ENCODE measurements at regions not wholly inside any gene's neighbourhood (a gene's known extent, or its start where the extent isn't known, plus 50 kb on each side); places are given as distances from the start of the nearest gene placed in this dataset.

DNA sequence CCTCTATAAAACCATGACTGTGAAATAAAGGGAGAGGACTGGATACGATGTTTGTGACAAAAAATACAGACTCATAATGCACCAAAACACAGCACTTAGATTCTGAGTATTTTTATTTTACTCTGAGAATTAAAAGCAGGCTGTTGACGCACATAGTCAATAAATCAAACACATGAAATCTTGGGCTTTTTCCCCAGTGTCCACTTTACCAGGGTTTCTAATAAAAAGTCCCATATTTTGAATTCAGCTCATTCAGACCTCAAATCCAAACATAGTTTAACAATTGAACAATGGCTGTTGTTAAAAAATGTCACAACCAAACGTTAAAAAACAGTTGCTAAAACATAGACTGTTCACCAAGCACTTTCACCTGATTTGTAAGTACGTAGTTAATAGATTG, 553.4 kb downstream of the LTN1 start:
- CTCF ChIA-PET, result no interaction called here
- DNase-seq (ENCODE audit: low read depth, low spot score), result no peak
- no peak for TF ChIP-seq CTCF (IDR thresholded peaks at IDR 0.05; ENCODE audit: insufficient read depth, low read length, missing control alignments)
- POLR2A ChIA-PET, result no interaction called here
- no peak overlapping the region for H3K4me3 ChIP-seq (ENCODE audit: low read depth, low read length)

DNA sequence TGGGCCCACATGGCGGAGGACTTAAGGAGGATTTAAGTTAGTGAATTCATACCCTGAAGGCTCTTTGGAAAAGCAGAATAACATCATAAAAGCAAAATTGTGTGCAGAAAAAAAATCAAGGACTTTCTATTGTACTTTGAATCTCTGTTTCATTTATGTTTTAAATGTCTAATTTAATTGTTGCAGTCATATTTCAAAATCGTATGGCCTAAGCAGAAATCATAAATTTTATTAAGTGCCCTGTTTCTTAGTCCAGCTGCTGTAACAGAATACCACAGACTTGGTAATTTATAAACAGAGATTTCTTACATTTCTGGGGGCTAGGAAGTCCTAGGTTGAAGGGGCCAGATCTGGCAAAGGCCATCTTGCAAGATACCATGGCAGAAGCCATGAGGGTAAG, 555.6 kb downstream of the LTN1 start:
- POLR2A ChIA-PET, result no interaction called here
- no peak for TF ChIP-seq CTCF (IDR thresholded peaks at IDR 0.05; ENCODE audit: insufficient read depth, low read length, missing control alignments)
- no peak for DNase-seq (ENCODE audit: low read depth, low spot score)
- CTCF ChIA-PET, result no interaction called here
- H3K4me3 ChIP-seq (ENCODE audit: low read depth, low read length), result no peak overlapping the region

DNA sequence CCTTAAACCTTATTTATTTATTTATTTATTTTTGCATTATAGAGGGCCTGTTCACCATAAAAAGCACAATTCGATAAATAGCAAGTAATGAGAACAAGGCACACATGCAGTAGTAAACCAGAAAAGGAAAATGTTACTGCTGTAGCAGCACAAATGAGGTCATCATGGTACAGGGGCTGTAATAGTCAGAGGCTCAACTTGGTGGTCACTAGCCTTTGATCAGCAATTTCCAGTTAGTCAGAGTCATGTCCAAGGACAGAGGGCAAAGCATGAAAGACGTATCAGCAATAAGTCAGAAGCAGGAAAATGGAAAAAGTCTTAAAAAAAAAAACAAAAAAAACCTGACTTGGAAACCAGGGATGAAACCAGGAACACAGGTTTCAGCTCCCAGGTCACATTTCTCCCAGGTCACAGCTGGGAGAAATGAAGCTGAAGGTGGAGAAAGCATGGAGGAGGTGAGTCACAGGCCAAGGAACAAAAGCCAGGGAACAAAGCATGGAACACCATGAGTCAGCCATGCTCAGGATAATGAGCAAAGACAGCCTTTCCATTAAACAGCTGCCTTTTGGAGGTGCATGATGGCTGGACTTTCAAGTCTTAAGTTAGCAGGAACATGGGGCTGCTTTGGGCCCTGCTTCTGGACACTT, 556.3 kb downstream of the LTN1 start:
- DNase-seq (ENCODE audit: low read depth, low spot score), result no peak
- no peak overlapping the region for H3K4me3 ChIP-seq (ENCODE audit: low read depth, low read length)
- CTCF ChIA-PET, result no interaction called here
- POLR2A ChIA-PET, result no interaction called here
- no peak for TF ChIP-seq CTCF (IDR thresholded peaks at IDR 0.05; ENCODE audit: insufficient read depth, low read length, missing control alignments)

DNA sequence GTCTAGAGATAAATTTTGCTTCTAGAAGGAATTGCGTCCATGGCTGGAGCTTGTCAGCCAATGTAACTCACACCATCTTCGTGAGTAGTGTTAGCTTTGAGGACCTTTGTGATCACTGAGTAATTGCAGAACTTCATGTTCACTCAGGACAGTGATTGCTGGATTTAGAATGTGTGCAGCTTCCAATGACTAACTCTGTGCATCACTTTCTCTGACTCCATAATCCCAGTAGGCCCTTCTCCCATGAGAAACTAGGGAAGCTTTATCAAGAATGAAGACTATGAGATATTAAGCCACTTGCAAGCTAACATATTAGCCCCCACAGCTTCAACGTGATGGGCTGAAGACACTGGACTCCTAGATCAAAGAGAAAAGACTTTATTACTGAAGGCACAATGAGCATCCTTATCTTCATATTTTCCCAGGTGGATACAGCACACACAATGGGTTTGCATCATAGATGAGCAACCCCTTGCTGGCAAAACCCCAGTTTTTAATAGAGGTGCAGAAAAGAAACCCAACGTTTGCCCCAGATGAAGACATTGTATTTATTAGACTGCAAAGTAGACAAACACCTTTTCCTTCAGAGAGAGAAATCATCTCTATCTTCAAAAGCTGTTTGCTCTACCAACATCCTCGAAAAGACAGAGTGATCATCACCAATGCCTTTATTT, 561.0 kb downstream of the LTN1 start:
- no peak for TF ChIP-seq CTCF (IDR thresholded peaks at IDR 0.05; ENCODE audit: insufficient read depth, low read length, missing control alignments)
- CTCF ChIA-PET, result interaction anchor here (1.2 to 1.5 kb wide), 3 partner anchors 13 to 314 kb away, joined by 3 to 4 read pairs (median 3); no protein-coding TSS in a partner anchor
- POLR2A ChIA-PET, result interaction anchor here (1.1 to 1.3 kb wide), 2 partner anchors 10 to 1587 kb away, joined by 3 read pairs; no protein-coding TSS in a partner anchor
- DNase-seq (ENCODE audit: low read depth, low spot score), result no peak
- H3K4me3 ChIP-seq (ENCODE audit: low read depth, low read length), result no peak overlapping the region

- ChIA-PET POLR2A (interaction anchor here (1.1 to 1.3 kb wide), 2 partner anchors 9 to 1587 kb away, joined by 3 read pairs; no protein-coding TSS in a partner anchor), CTCF (interaction anchor here (1.2 to 1.5 kb wide), 4 partner anchors 13 to 314 kb away, joined by 3 to 4 read pairs (median 4); no protein-coding TSS in a partner anchor)
- H3K4me3 ChIP-seq (ENCODE audit: low read depth, low read length), result no peak overlapping the region
- TF ChIP-seq CTCF (IDR thresholded peaks at IDR 0.05; ENCODE audit: insufficient read depth, low read length, missing control alignments), result no peak
- no peak for DNase-seq (ENCODE audit: low read depth, low spot score)
These were observed 561.7 kb downstream of the LTN1 start for GRCh38 chr21:28431022-28431421.

DNA sequence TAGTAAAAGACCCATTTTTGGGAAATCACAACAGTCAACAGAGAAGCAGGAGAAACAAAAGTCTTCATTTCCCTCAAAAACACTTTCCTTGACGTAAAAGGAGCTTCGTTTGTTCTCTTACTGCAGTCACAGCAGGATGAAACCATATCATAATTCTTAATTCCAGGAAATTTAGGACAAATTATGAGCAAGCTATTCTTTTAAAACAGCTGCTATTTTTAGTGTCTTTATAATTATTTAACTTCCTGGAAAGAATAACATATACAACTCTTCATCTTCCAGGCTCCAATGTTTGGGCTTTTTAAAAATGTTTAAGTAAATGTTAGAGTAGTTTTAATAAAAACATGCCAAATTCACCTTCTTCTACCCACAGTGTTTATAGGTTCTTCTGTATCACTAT, 563.5 kb downstream of the LTN1 start:
- ChIA-PET POLR2A (no interaction called here), CTCF (interaction anchor here (2.0 kb wide), 1 partner anchor 316 kb away, joined by 5 read pairs; no protein-coding TSS in a partner anchor)
- no peak for DNase-seq (ENCODE audit: low read depth, low spot score)
- no peak overlapping the region for H3K4me3 ChIP-seq (ENCODE audit: low read depth, low read length)
- no peak for TF ChIP-seq CTCF (IDR thresholded peaks at IDR 0.05; ENCODE audit: insufficient read depth, low read length, missing control alignments)

All from AG04449 (cell line).